ENCODE measurements at regions not wholly inside any gene's neighbourhood (a gene's known extent, or its start where the extent isn't known, plus 50 kb on each side); places are given as distances from the start of the nearest gene placed in this dataset.

DNA sequence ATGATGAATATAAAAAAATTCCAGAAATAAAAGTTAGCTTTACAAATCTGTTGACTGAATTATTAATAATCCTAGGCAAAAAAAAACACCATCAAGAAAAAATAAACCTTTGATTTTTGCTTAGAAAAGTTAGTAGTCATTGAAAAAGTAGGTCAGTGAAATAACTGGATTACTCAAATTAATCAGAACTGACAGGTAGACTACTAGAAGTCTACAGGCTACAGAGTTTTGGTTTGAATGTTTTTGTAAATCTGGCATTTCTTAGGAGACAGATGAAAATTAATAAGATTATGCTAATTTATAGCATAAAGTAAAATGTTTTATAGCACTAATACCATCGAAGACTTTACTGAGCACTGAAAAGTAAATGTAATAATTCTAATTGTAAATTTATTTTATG is 511.9 kb downstream of the PTPRC start:
- CTCF ChIA-PET, result no interaction called here
- POLR2A ChIA-PET, result no interaction called here
- no peak overlapping the region for H3K4me3 ChIP-seq (ENCODE audit: low read depth in 2 of 2, low read length in 2 of 2)
- H3K4me1 ChIP-seq (ENCODE audit: control insufficient read depth, insufficient read depth, low read length), result no peaks in the 10 kb centered on the region
- intact Hi-C loops (cut with micrococcal nuclease; ENCODE audit: unreplicated experiment) (no loop called here), in situ Hi-C loops (cut with HindIII; ENCODE audit: low pct_unique_long_range_greater_than_20kb, low sequenced_read_pairs) (no loop called here)
- no peaks in the 10 kb centered on the region for H3K9me3 ChIP-seq (ENCODE audit: control insufficient read depth, insufficient read depth, low read depth, low read length)
- ATAC-seq (no peak), DNase-seq (ENCODE audit: low read depth, low spot score) (no peak)
- BruUV-seq (replicated peaks), result no TSS peak
- H3K36me3 ChIP-seq (ENCODE audit: control insufficient read depth, insufficient read depth, low read length), result no peaks in the 10 kb centered on the region
- no peak for TF ChIP-seq SIN3A (IDR thresholded peaks at IDR 0.05; ENCODE audit: borderline replicate concordance, insufficient read depth, low read depth, low read length)
- TF ChIP-seq, protein P1, sequence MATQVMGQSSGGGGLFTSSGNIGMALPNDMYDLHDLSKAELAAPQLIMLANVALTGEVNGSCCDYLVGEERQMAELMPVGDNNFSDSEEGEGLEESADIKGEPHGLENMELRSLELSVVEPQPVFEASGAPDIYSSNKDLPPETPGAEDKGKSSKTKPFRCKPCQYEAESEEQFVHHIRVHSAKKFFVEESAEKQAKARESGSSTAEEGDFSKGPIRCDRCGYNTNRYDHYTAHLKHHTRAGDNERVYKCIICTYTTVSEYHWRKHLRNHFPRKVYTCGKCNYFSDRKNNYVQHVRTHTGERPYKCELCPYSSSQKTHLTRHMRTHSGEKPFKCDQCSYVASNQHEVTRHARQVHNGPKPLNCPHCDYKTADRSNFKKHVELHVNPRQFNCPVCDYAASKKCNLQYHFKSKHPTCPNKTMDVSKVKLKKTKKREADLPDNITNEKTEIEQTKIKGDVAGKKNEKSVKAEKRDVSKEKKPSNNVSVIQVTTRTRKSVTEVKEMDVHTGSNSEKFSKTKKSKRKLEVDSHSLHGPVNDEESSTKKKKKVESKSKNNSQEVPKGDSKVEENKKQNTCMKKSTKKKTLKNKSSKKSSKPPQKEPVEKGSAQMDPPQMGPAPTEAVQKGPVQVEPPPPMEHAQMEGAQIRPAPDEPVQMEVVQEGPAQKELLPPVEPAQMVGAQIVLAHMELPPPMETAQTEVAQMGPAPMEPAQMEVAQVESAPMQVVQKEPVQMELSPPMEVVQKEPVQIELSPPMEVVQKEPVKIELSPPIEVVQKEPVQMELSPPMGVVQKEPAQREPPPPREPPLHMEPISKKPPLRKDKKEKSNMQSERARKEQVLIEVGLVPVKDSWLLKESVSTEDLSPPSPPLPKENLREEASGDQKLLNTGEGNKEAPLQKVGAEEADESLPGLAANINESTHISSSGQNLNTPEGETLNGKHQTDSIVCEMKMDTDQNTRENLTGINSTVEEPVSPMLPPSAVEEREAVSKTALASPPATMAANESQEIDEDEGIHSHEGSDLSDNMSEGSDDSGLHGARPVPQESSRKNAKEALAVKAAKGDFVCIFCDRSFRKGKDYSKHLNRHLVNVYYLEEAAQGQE (IDR thresholded peaks at IDR 0.05; ENCODE audit: insufficient read depth in 1 of 2, low read depth in 2 of 2, low read length in 1 of 2), result no peak
- TF ChIP-seq TCF7L2 (IDR thresholded peaks at IDR 0.05; ENCODE audit: low read depth, low read length), result no peak
- TF ChIP-seq, protein P2, sequence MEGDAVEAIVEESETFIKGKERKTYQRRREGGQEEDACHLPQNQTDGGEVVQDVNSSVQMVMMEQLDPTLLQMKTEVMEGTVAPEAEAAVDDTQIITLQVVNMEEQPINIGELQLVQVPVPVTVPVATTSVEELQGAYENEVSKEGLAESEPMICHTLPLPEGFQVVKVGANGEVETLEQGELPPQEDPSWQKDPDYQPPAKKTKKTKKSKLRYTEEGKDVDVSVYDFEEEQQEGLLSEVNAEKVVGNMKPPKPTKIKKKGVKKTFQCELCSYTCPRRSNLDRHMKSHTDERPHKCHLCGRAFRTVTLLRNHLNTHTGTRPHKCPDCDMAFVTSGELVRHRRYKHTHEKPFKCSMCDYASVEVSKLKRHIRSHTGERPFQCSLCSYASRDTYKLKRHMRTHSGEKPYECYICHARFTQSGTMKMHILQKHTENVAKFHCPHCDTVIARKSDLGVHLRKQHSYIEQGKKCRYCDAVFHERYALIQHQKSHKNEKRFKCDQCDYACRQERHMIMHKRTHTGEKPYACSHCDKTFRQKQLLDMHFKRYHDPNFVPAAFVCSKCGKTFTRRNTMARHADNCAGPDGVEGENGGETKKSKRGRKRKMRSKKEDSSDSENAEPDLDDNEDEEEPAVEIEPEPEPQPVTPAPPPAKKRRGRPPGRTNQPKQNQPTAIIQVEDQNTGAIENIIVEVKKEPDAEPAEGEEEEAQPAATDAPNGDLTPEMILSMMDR (IDR thresholded peaks at IDR 0.05), result no peak
- no peak for TF ChIP-seq POLR2AphosphoS5 (IDR thresholded peaks at IDR 0.05; ENCODE audit: low read depth, low read length)
- H3K27ac ChIP-seq (ENCODE audit: low read length), result no peak overlapping the region
- no peaks in the 10 kb centered on the region for H3K27me3 ChIP-seq (ENCODE audit: control insufficient read depth, insufficient read depth, low read length)

DNA sequence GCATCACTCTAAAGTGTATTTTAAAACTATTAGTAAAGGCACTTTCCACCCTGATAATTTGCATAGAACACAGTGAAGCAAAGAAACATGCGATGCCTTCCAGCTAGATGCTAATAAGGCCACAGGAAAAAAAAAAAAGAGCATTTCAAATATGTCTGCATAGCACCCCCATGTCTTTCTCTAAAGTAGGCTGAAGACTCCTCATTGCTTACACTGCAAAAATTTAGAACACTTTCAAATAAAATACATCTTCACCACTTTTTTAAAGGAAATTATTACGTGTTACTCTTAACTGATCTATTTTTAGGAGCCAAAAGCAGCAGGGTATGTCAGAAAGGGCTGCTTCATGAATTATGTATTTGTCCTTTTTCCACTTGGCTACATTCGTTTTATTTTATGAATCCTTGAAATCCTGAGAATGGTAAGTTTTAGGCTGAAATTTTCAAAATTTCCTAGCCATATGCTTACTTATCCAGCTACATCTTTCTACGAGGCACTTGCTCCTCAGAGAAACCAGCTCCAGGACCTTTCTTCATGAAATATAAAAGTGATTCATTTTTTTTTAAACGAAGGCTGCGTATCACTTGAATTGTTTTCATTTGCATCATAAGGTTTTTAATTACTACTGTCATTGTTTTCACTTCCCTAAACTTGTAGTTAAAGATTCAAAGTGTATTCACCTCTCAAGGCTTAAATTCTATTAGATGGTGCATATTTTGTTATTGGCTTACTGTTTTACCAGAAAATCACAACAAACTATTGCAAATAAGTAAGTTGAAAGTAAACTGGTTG is 513.0 kb downstream of the PTPRC start:
- no peak for TF ChIP-seq TCF7L2 (IDR thresholded peaks at IDR 0.05; ENCODE audit: low read depth, low read length)
- TF ChIP-seq, protein P1 (IDR thresholded peaks at IDR 0.05; ENCODE audit: insufficient read depth in 1 of 2, low read depth in 2 of 2, low read length in 1 of 2), result no peak
- TF ChIP-seq, protein P2 (IDR thresholded peaks at IDR 0.05), result no peak
- TF ChIP-seq POLR2AphosphoS5 (IDR thresholded peaks at IDR 0.05; ENCODE audit: low read depth, low read length), result no peak
- TF ChIP-seq SIN3A (IDR thresholded peaks at IDR 0.05; ENCODE audit: borderline replicate concordance, insufficient read depth, low read depth, low read length), result no peak
- Histone ChIP-seq H3K27me3 (ENCODE audit: control insufficient read depth, insufficient read depth, low read length) (no peaks in the 10 kb centered on the region), H3K4me3 (ENCODE audit: low read depth in 2 of 2, low read length in 2 of 2) (no peak overlapping the region), H3K27ac (ENCODE audit: low read length) (no peak overlapping the region), H3K36me3 (ENCODE audit: control insufficient read depth, insufficient read depth, low read length) (no peaks in the 10 kb centered on the region), H3K4me1 (ENCODE audit: control insufficient read depth, insufficient read depth, low read length) (no peaks in the 10 kb centered on the region), H3K9me3 (ENCODE audit: control insufficient read depth, insufficient read depth, low read depth, low read length) (no peaks in the 10 kb centered on the region)
- DNase-seq (ENCODE audit: low read depth, low spot score) (no peak), ATAC-seq (no peak)
- intact Hi-C loops (cut with micrococcal nuclease; ENCODE audit: unreplicated experiment) (no loop called here), in situ Hi-C loops (cut with HindIII; ENCODE audit: low pct_unique_long_range_greater_than_20kb, low sequenced_read_pairs) (no loop called here)
- CTCF ChIA-PET, result no interaction called here
- BruUV-seq (replicated peaks), result no TSS peak
- POLR2A ChIA-PET, result no interaction called here
